Amygdala (tissue), 56 donors: ENCODE measurements at regions not wholly inside any gene's neighbourhood (a gene's known extent, or its start where the extent isn't known, plus 50 kb on each side); places are given as distances from the start of the nearest gene placed in this dataset.

Experiments
- DNase-seq, 56 donors: peaks; one replicate each; lab custom pipeline; 2025; lab: John Stamatoyannopoulos, UW

DNA sequence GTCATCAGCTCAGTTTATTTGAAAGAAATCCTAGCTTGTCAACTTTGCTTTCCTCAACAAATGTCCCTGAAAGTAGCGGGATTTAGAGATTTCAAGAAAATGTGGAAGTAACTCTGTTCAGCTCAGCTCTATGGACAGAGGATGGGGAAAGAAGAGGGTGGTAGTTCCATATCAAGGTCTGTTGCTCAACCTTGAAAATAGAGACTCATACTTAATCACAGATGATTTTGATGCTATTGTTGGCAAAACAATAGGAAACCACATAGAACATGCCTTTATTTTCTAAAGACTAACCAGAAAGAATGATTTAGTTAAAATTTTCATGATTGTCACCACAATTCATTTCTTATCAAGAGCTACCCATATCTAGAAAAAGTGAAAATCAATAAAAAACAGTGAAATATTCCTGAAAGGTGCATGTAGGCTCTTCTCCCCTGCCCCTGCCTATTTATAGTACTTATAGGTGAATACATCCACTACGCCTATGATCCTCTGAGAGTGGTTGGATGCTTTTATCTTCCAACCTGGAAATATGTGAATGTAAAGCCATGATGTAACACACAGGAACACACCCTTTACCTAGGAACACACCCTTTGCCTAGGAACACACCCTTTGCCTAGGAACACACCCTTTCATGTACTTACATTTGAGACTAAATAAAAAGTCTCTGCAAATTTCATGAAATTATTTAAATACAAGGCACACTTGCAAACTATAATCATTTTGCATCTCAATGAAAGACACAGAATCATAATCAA lies 65.8 kb downstream of the ETAA1 start:
- DNase-seq: no peak

DNA sequence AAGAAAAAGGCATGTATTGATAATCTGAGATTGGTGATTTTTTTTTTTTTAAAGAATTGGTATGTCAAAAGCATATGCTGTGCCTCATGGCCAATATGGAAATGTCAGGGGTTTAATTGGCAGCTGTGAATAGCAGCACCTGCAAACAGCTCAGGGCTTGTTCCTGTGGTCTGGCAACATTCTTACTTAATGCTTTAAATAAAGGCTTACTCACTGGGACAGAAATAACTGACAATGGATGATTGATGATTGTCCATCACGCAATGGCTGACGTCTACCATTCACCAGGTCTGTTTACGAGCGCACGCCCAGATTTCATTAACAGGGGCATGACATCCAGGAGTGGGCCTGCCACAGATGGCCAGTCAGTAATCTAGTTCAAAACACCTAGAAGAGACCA lies 66.7 kb downstream of the ETAA1 start:
- DNase-seq: no peak

DNA sequence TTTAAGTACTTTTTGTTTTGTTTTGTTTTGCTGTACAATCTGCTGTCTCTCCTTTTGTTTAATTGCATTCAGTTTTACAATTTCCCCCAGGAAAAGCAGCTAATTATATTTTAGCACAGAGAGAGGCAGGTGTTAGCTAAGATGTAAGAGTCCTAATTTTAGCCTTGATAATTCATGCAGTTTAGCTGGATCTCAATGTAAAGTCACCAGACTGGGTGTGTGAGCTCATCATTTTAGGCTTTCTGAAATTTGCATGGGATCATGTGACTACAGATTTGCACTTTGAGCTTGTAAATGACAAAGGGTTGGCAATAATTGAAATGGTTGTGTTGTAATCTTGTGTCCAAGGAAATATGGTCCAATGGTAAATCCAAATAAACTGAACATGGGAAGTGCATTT lies 68.5 kb downstream of the ETAA1 start:
- DNase-seq: no peak

DNA sequence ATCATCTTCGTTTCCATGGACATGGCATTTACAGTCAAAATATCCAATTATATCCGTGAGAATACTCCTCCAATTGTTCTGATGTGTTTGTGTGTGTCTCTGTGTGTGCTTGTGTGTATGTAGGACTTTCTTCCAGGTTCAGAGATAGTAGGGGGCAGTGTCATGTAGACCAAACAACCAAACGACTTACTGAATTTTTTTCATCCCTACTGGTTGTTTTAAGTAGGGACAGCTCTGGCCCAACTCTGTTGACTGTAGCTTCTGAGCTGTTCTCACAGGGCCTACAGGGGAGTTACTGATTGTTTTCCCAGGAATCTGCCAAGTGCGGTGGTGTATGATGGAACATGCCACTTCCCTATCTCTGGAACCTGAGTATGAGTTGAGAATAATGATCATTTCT lies 69.6 kb downstream of the ETAA1 start:
- DNase-seq: no peak

DNA sequence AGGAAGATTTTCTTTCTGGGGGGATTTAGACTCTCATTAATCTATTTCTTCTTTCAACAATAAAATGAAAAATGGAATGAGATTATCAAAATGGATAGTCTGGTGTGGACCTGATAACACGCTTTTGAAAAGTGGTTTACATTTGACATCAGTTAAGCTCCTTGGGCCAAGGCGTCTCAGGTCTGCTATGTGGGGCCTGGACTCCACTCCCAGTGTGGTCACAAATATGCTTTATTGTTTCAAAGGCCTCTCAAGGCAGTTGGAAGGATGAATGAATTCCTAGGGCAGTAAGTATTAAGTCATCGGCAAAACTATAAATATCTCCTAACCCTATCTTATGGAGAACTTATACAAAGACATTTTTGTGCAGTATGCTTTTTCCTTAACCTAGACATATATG lies 74.5 kb downstream of the ETAA1 start:
- no peak for DNase-seq

DNA sequence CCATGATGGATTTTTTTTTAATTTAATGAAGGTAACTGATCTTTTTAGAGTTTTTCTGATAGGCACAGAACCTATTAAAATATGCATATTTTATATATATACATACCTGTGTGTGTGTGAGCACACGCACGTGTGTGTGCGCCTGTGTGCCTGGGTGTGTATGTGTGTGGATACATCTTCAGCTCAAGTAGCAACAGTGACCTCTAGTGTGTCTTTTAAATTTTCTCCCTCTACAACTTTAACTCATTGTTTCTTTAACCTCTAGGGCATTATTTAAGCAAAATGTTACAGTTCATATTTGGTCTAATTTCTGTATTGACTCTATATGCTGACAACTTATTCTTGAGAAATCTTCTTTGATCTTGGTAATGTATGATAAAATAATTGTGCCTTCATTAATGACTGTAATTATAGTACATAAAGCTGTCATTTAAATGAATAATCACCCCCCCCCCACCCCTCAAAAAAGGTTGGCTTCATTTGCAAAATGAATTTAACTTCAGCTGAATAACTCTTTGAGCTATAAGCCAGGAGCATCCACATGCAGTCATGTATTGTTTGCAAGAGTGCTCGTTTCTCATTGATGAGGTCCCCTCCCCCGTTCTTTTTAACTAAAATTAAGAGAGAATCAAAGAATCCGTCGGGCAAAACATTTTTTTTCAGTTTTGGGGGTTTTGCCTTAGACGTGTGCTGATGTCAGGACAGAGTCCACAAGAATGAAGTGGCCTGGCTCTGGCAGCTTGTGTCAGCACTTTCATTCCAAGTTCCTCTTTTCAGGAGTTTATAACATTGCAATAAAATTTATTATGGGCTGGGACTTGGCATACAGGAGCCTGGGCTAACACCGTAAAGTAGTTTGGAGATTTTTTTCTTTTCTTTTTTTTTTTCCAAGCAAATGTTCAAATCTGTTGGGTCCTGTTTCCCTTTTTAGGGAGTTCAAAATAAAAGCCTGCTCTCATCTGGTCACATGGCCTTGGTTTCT lies 80.0 kb downstream of the ETAA1 start:
- DNase-seq: no peak

DNA sequence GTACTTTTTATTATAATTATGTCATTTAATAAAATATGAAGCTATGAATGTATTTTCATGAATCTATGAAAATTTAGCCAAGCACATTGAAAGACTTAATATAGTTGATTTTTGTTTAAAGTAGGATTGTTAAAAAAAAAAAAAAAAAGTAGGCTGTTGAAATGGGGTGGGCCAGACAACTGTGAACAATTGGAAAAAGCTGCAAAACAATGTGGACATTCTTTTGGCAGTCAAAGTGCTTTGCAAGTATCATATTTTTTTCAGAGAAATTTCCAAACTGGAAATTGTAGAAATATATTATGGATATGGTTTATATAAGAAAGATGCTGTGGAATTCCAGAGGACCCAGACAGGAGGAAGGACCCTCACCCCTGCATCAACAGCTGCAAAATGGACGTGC lies 82.1 kb downstream of the ETAA1 start:
- no peak for DNase-seq

DNA sequence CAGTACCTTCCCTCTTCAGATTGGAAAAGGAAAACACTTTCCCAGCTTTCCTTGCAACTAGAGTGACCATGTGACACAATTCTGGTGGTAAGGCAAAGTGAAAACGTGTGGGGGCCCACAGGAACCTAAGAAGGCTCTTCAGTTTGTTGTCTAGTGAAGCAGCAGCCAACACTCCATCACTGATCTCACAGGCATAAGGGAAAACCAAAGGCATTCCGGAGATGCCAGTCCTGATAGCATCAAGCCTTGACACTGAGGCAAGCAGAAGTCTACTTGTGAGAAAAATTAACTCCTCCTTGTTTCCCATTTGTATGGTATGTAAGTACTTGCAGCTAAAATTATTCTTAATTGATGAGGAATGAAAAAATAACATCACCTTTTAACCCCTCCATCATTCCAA lies 88.3 kb downstream of the ETAA1 start:
- DNase-seq: no peak

DNA sequence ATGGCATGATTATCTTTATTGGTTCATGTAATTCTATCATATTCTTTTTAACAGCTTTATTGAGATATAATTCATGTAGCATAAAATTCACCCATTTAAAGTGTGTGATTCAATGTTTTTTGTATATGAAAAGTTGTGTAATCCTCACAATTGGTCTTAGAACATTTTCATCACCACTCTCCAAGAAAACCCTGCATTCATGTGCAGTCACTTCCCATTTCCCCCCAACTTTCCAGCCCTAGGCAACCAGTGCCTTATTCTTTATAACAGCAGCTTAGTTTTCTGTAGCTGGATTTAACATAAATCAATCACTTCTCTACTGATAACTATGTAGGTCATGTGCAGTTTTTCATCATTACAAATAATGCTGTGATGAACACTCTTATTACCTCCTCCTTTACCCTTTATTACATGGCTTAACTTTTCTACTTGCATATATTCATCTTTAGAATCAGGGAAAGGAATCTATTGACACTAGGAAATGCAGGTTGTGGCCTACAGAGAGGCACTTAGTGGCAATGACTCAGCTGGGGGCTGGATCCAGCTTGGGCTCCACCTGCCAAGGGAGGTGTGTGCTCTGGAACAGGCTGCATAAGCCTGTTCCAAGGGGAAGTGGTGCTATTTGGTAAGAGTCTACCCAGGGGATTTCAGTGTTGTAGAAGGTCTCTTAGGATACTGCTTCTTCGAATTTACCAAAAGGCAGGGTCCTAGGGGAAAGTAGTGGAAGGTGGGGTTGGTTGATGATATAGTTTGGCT lies 89.1 kb downstream of the ETAA1 start:
- no peak for DNase-seq

DNA sequence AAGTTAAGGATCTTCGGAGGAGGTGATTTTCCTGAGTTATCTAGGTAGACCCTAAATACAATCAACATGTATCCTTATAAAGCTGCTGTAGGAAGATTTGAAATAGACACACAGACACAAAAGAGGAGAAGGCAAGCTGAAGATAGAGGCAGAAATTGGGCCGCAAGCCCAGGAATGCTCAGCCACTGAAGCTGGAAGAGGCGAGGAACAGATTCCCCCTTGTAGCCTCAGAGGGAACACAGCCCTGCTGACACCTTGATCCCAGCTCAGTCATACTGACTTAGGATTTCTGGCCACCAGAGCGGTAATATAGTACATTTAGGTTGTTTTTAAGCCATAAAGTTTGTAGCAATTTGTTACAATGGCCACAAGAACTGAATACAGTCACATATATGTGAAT lies 90.9 kb downstream of the ETAA1 start:
- no peak for DNase-seq

DNA sequence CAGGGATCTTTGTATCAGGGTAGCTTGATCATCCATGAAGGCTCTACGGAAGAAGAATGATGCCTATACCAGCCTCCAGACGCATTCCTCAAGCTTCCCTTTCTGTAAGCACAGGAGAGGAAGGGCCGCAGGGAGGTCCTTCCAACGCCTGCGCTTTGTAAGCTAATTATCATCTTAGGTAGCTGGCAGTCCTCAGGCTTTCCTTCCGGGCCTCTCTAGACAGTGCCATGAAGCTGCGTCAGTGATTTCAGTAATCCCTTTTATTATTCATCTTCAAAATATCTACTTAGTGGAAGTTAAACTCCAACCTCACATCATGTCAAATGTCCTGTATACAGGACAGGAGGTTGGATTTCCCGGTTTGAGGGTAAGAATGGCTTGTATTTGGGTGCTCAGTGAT lies 92.3 kb downstream of the ETAA1 start:
- no peak for DNase-seq

DNA sequence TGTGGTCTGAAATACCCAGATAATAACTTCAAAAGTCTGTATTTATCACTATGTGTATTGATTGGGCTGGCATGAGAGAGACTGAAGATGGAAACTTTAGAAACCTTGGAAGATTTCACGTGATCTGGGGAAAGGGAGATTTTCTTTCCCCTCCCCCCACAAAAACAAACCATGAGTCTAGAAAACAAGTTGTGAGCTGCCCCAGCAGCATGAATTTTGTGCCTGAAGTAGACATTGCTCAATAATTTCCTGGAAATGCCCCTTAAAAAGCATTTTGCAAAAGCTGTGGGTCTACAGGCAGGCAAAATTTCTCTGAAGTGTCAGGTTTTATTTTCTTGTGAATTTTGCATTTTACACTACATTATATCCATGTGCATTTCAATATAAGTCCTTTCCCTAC lies 101.8 kb downstream of the ETAA1 start:
- no peak for DNase-seq

DNA sequence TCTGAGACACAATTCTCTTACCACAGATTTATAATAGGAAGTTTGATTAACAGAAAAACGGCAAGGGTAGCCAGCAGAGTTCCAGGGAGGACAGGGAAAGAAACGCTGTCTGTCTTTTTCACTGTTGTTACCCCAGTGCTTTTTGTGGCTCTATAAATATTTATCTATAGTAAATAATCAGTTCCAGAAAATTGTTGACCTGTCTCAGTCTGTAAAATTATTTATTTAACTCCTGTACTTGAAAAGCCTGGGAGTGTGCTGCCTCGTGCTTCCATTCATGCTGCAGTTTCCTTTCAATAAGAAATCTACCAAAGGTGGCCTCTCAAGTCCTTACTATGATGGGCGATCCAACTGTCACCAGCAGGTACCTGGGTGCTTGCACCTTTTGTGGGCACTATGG lies 102.9 kb downstream of the ETAA1 start:
- DNase-seq: no peak

DNA sequence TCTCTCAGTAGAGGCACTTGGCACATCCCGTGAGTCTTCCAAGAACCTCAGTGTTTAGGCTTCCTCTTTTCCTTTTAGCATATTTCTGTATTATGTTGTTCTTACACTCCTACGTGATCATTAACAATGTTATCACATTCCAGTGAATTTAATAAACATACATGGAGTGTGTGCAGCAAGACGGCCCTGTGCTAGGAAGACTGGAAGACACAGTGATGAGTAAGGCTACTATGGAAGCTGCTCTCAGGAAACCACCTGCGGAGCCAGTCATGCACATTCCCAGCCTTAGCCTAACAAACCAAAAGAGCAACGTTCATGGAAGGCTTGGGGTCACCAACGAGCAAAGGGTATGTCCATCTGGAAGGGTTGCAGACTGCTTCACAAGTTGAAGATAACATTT lies 103.4 kb downstream of the ETAA1 start:
- DNase-seq: no peak

DNA sequence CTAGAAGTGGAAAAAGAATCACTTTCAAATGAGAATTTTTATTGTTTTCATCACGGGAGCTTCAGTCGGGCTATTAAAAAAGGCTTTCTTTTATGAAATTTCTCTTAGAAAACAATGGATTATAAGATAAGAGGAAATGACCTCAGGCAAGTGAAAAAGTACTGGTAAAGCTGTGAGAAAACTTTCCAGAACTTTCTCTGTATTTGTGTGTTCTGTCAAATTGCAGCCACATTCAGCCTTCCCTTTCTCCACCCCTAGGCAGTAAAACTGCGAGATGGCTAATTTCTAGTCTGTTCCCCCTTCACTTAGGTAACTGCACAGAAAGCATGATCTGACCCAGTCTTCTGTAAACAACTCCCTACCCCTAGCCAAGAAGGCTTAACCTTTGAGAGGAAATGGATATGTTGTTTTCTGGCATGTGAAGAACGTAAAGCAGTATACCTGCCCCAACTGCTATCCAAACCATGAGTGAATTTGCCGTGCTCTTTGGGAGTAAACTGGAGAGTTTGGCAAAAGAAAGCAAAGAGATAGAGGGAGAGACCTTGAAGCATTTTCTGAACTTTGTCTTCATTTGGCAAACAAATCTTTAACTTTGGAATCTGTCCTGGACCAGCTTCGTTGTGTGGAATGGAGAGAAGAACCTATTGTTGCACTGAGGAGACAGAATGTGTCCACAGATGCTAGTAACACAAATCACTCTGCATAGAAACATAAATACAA lies 105.4 kb downstream of the ETAA1 start:
- DNase-seq: no peak

DNA sequence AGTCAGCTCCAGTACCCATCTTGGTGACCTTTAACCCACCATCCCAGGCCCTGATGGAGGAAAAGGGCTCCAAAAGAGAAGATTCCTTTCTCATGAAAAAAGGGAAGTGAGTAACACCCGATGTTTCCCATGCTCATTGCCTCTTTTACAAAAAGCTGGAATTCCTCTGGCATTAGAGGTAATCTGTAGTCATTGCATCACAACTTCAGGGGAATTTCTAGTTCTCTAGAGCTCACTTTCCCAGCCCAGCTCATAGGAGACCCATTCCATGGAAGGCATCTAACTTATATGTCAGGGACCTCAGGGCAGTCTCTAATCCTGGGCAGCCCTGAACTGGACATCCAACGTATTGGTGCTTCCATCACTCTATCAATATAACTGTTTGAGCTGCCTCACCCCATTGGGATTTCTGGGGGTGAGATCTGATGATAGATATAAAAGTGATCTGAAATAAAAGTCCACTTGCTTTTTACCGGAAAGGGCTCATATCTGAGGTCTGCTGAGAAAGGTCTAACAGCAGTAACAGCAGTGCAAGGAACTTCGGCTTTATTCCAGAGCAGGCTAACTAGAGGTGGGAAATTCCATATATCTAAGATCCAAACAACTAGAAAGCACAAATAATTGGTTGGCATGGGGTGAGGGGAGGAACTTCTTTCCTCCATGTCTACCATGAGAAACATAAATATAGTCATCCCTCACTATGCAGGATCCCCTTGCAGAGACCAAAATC lies 106.1 kb downstream of the ETAA1 start:
- no peak for DNase-seq

DNA sequence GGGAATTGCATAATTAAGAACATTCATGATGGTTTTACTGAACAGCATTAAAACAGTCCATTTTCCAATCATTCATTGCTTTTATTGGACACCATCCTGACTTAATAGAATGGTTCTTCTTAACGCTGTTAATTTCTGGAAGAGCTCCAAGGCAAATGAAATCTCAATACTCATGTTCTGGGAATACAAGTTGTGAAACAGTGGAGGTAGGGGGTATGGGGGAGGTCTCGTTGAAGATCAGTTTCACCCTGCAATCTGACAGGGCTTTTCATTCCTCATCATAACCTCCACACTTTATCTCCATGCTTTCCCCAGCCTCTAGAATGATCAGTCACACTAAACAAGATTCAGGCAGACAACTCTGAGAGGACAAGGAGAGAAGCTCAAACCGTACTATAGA lies 113.6 kb downstream of the ETAA1 start:
- DNase-seq: no peak

DNA sequence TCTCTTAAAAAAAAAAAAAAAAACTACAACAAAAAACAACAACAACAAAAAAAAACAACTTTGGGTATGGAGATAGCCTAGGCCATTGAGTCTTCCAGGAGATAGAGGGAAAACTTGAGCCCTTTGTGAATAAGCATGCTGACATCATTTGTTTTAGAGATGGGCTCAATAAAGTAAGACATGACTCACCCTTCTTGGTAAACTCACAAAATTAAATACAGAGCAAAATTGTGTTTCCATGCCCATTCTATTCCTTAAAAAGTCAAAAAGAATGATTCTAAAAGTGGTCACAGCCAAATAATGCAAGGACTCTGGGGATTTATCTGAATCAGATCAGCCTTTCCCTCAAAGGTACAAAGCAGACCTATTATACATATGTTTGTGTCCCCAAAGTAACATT lies 117.4 kb downstream of the ETAA1 start:
- no peak for DNase-seq

DNA sequence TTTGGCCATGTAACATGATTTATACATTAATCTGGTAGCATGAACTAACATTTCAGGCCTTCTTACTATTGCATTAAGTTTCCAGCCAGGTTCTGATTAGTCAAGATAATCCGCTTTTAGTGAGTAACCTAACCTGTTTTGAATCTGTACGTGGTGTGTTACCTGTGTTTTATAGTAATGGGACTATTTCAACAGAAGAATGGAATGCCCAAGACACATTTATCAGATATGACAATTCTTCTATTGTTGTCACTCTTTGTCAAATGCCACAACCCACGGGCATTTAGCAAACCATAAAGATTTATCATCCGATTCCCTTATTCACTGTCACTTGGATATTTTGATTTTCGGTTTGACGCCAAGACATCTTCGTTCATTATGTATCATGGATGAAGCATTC lies 117.9 kb downstream of the ETAA1 start:
- no peak for DNase-seq

DNA sequence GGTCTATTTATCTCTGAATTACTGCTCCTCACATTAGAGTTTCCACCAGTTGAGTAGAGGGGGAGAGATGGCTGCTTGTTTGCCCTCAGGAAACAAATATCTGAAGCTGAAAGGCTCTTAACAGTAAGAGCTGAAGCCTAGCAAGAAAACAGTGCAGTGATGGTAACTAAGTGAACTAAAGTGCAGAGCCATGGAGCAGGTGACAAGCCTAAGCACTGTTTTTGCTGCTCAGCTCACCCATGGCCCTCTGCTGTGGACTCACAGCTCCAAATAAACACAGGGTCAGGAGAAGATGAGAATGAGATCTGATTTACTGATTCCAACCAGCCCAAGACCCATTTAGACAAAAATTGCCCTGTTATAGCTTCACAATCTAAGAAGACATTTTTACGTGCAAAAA lies 118.4 kb downstream of the ETAA1 start:
- DNase-seq: no peak
